ENCODE measurements at regions not wholly inside any gene's neighbourhood (a gene's known extent, or its start where the extent isn't known, plus 50 kb on each side); places are given as distances from the start of the nearest gene placed in this dataset.

DNA sequence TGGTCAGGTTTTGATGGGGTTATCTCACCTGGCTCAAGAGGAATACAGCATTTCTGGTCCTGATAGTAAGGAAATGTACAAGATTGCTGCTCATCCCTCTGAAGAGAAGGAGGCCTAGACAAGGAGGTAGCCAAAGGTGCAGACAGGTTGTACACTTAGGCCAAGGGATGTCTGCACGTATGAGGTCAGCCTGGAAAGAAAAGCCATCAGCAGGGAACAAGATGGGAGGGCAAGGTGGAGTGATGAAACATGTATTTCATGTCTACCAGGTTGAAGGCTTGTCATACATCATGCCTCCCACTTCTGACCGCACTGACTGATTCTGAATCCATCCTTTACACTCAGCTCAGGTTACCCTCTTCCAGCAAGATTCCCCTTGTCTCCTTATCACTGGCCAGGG lies 296.8 kb upstream of the VLDLR start:
- TF ChIP-seq, protein P1, sequence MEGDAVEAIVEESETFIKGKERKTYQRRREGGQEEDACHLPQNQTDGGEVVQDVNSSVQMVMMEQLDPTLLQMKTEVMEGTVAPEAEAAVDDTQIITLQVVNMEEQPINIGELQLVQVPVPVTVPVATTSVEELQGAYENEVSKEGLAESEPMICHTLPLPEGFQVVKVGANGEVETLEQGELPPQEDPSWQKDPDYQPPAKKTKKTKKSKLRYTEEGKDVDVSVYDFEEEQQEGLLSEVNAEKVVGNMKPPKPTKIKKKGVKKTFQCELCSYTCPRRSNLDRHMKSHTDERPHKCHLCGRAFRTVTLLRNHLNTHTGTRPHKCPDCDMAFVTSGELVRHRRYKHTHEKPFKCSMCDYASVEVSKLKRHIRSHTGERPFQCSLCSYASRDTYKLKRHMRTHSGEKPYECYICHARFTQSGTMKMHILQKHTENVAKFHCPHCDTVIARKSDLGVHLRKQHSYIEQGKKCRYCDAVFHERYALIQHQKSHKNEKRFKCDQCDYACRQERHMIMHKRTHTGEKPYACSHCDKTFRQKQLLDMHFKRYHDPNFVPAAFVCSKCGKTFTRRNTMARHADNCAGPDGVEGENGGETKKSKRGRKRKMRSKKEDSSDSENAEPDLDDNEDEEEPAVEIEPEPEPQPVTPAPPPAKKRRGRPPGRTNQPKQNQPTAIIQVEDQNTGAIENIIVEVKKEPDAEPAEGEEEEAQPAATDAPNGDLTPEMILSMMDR (IDR thresholded peaks at IDR 0.05): no peak
- no peak for TF ChIP-seq POLR2A (IDR thresholded peaks at IDR 0.05)
- no peak for DNase-seq
- H3K27ac ChIP-seq: no peak overlapping the region
- H3K27me3 ChIP-seq: no peaks in the 10 kb centered on the region
- no peaks in the 10 kb centered on the region for H3K4me1 ChIP-seq
- no peaks in the 10 kb centered on the region for H3K36me3 ChIP-seq
- intact Hi-C loops (cut with DNase I): no loop called here
- WGBS, 2 donors: 93 to 94% methylated on average over 2 of the region's 2 CpGs
- H3K9me3 ChIP-seq: no peaks in the 10 kb centered on the region
- H3K4me3 ChIP-seq (replicated peaks in 1 of 3): no peak overlapping the region

GRCh38 chr9:2332663-2333062 lies 288.9 kb upstream of the VLDLR start:
- no peak overlapping the region for H3K4me3 ChIP-seq (replicated peaks in 1 of 3)
- intact Hi-C loops (cut with DNase I): no loop called here
- no peaks in the 10 kb centered on the region for H3K27me3 ChIP-seq
- no peak for DNase-seq
- peaks cover 0 to 5% of the 10 kb centered on the region in 2 donors for H3K4me1 ChIP-seq
- 65 to 83% methylated on average over 4 of the region's 4 CpGs for WGBS, 2 donors
- no peaks in the 10 kb centered on the region for H3K9me3 ChIP-seq
- no peak overlapping the region for H3K27ac ChIP-seq
- no peaks in the 10 kb centered on the region for H3K36me3 ChIP-seq
- TF ChIP-seq, protein P1 (IDR thresholded peaks at IDR 0.05): no peak
- TF ChIP-seq POLR2A (IDR thresholded peaks at IDR 0.05): no peak

DNA sequence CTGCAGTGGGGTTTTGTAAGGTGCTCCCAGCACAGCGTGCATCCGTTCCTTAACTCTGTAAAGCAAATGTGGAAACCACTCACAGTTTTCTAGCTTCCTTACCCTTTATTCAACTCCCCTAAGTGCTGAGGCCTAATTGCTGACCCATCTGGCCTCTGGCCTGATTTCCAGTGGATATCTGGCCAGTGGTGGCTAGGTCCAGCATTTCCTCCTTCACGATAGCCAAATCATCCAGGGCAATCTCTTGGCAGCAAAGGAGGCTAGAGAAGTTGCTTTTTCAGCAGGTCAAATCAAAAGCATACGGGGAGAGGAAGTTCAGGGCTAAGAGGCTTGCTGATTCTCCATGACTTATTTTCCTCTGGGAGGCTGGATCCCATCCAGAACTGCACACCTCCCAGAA lies 286.3 kb upstream of the VLDLR start:
- TF ChIP-seq POLR2A (IDR thresholded peaks at IDR 0.05): no peak
- TF ChIP-seq, protein P1 (IDR thresholded peaks at IDR 0.05): no peak
- WGBS, 2 donors: 61 to 71% methylated on average over 4 of the region's 4 CpGs
- H3K4me1 ChIP-seq: peaks cover 0 to 5% of the 10 kb centered on the region in 2 donors
- H3K36me3 ChIP-seq: no peaks in the 10 kb centered on the region
- intact Hi-C loops (cut with DNase I): no loop called here
- H3K27ac ChIP-seq: no peak overlapping the region
- H3K27me3 ChIP-seq: no peaks in the 10 kb centered on the region
- DNase-seq: no peak
- H3K9me3 ChIP-seq: no peaks in the 10 kb centered on the region
- H3K4me3 ChIP-seq (replicated peaks in 1 of 3): no peak overlapping the region

DNA sequence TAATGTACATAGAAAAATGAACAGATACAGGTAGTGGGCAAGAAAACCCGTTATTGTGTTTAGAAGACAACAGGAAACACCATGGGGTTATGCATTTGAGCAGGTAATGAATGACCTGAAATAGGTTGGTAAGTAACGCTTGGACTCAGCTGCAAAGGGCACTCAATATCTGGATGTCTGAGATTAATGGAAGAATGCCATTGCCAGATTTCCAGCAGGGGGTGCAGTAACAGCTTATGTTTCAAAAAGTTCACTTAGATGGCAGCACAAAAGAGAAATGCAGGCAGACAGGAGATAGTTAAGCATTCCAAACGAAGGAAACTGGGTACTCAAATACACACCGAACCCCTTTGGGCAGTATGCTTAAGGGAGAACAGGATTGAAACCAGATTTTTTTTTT lies 285.5 kb upstream of the VLDLR start:
- no peak for DNase-seq
- WGBS, 2 donors: 75 to 83% methylated on average over 4 of the region's 4 CpGs
- Histone ChIP-seq H3K4me1 (no peaks in the 10 kb centered on the region), H3K27me3 (no peaks in the 10 kb centered on the region), H3K36me3 (no peaks in the 10 kb centered on the region), H3K9me3 (no peaks in the 10 kb centered on the region), H3K27ac (no peak overlapping the region), H3K4me3 (replicated peaks in 1 of 3) (no peak overlapping the region)
- intact Hi-C loops (cut with DNase I): no loop called here
- TF ChIP-seq, protein P1 (IDR thresholded peaks at IDR 0.05): peak in 1 of 6 experiments; percentile 7
- no peak for TF ChIP-seq POLR2A (IDR thresholded peaks at IDR 0.05)

DNA sequence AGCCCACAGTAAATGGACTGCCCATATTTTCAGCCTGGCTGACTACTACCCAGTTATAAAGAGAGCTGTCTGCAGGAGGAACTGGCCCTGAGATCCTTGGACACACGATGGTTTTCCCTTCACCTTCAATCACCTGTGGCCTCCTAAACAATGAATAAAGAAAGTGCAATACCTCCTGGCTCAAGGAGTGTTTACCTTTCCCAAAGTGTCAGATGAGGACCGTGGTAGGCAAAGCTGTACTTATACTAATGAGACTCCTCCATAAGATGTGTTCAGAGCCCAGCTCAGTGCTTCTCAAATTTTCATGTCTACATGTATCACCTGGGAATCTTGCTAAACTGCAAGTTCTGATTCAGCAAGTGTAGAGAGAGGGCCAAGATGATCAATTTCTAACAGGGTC lies 284.5 kb upstream of the VLDLR start:
- Histone ChIP-seq H3K27ac (no peak overlapping the region), H3K36me3 (no peaks in the 10 kb centered on the region), H3K27me3 (no peaks in the 10 kb centered on the region), H3K4me1 (no peaks in the 10 kb centered on the region), H3K9me3 (no peaks in the 10 kb centered on the region), H3K4me3 (replicated peaks in 1 of 3) (no peak overlapping the region)
- intact Hi-C loops (cut with DNase I): no loop called here
- TF ChIP-seq, protein P1 (IDR thresholded peaks at IDR 0.05): no peak
- no peak for TF ChIP-seq POLR2A (IDR thresholded peaks at IDR 0.05)
- DNase-seq: no peak
- 54 to 60% methylated on average over 2 of the region's 2 CpGs for WGBS, 2 donors
